Rectal smooth muscle tissue (tissue), 1 donor: ENCODE measurements at regions not wholly inside any gene's neighbourhood (a gene's known extent, or its start where the extent isn't known, plus 50 kb on each side); places are given as distances from the start of the nearest gene placed in this dataset.

ENCODE experiments used
- H3K27ac ChIP-seq: one replicate; pipeline ENCODE4 v1.7.0; 2013; ENCODE audit warnings: low read depth, low read length, inconsistent platforms
- H3K27me3 ChIP-seq: one replicate; pipeline ENCODE4 v1.7.0; 2013; ENCODE audit warnings: low read length; ENCODE audit not compliant: control insufficient read depth, insufficient read depth
- H3K36me3 ChIP-seq: one replicate; pipeline ENCODE4 v1.7.0; 2013; ENCODE audit warnings: low read length; ENCODE audit not compliant: control insufficient read depth, insufficient read depth
- H3K4me1 ChIP-seq: one replicate; pipeline ENCODE4 v1.7.0; 2013; ENCODE audit warnings: low read length; ENCODE audit not compliant: control insufficient read depth, insufficient read depth
- H3K4me3 ChIP-seq: one replicate; pipeline ENCODE4 v1.7.0; 2013; ENCODE audit warnings: low read length
- H3K9ac ChIP-seq: one replicate; pipeline ENCODE4 v1.7.0; 2013; ENCODE audit warnings: low read length

DNA sequence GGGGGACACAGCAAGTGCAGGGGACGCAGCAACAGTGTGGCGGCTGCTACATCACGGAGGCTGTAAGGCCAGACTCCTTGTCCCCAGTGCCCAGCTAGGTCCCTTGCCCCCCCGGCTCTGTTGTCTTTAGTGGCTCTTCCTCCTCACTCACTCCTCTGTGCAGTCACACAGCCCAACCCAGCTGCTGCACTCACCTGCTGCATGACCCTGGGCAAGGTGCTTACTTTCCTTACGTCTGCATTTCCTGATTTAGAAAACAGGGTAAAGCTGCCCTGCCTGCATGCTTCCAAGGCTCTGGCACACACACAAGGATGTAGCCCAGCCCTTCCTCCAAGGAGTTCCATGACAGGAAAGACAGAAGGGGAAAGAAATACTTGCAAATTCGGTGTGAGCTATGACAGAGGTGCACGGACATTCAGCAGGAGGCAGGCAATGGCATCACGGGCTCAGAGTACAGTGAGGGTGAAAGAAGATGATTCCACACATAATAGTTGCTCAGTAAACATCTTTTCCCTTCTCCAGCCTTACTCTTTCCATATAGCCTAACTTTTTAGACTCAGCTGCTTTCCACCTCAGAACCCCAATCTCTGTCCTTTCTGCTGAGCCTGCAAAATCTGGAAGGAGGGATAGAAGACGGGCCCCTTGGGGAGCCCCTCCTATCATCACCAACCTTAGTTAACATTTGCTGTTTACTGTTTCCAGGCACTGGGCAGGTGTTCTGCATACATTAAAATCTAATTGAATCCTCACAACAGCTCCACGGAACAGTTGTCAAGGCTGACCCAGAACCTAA, 150.9 kb downstream of the MRM1 start:
- Histone ChIP-seq H3K27ac (no peak overlapping the region), H3K9ac (no peak overlapping the region), H3K4me3 (no peak overlapping the region), H3K36me3 (no peaks in the 10 kb centered on the region), H3K27me3 (peaks cover 3% of the 10 kb centered on the region), H3K4me1 (no peaks in the 10 kb centered on the region)

DNA sequence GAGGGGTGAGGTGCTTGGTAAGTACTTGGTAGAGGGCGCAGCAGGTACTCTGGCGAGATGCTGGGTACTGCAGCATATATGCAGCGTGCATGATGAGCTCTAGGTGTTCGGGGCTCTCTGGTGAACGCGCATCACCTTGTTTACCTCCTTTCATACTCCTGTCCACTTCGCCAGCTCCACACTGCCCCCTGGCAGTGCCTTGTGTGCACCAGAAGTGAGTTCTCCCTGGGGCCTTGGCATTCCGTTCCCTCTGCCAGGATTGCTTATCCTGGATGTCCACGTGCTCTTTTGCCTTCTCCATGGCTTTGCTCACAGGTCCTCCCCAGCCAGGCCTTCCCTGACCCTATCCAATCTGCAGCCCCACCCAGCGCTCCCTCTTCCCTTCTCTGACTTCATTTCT, 154.2 kb downstream of the MRM1 start:
- no peaks in the 10 kb centered on the region for H3K4me1 ChIP-seq
- H3K36me3 ChIP-seq, result no peaks in the 10 kb centered on the region
- H3K4me3 ChIP-seq, result no peak overlapping the region
- no peak overlapping the region for H3K9ac ChIP-seq
- H3K27me3 ChIP-seq, result peaks cover 3% of the 10 kb centered on the region
- no peak overlapping the region for H3K27ac ChIP-seq

DNA sequence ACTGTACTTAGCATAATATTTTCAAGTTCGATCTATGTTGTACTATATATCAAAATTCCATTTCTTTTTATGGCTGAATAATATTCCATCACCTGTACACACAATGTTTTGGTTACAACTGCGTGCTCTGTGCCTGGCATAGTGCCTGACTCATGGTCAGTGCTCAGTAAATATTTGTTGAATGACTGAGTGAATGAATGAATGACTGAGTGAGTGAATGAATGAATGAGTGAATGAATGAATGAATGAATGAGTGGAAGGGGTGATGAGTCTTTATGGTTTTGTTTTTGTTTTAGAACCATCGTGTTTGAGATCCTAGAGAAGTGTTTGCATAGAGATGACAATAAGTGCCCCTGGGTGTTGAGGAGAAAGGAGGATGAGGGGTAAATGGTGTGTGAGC, 155.3 kb downstream of the MRM1 start:
- Histone ChIP-seq H3K9ac (no peak overlapping the region), H3K36me3 (no peaks in the 10 kb centered on the region), H3K27me3 (peaks cover 3% of the 10 kb centered on the region), H3K4me1 (no peaks in the 10 kb centered on the region), H3K27ac (no peak overlapping the region), H3K4me3 (no peak overlapping the region)

DNA sequence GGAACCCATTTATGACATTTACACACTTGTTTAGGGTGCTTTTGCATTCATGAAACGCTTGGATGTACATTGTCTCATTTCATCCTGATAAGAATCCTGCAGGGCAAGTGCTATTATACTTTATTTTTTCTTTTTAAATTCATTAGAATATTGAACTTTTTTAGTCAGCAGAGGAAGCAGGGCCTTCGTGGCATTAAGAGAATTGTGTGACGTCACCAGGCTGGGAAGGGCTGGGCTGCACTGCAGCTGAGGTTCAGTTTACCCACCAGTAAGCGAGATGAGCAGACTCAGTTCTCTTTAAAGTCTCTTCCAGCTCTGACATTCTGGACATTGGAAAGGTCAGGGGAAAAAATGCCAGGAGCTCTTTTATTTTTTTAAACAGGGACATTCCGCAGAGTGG, 159.0 kb downstream of the MRM1 start:
- H3K4me1 ChIP-seq, result no peaks in the 10 kb centered on the region
- no peak overlapping the region for H3K9ac ChIP-seq
- H3K27me3 ChIP-seq, result peaks cover 3% of the 10 kb centered on the region
- H3K27ac ChIP-seq, result no peak overlapping the region
- no peak overlapping the region for H3K4me3 ChIP-seq
- H3K36me3 ChIP-seq, result no peaks in the 10 kb centered on the region

DNA sequence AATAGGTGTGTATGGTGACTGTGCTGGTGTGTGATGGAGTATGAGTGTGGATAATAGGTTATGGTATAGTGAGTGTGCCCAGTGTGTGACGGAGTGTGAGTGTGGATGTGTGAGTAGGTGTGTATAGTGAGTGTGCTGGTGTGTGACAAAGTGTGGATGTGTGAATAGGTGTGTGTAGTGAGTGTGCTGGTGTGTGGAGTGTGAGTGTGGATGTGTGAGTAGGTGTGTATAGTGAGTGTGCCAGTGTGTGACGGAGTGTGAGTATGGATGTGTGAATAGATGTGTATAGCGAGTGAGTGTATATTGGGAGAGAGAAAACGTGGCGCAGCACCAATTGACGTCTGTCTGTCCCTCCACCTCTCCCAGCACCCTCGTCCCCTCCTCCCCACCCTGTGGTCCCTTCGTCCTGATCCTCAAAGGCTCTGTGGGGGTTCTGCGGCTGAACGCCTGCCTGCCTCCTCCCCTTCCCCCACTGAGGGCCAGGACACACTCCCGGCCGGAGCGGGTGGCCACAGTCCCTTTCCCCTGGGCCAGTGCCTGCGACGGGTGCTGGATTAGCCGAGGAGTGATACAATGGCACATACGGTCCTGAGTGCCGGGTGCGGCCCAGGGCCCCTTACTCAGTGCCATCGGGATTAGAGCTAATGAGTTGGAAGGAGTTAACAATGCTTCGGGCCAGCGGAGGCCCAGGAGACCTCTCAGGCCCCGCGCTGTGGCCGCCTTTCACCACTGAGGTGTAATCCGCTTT, 160.0 kb downstream of the MRM1 start:
- Histone ChIP-seq H3K27me3 (no peaks in the 10 kb centered on the region), H3K9ac (no peak overlapping the region), H3K36me3 (no peaks in the 10 kb centered on the region), H3K4me3 (no peak overlapping the region), H3K4me1 (no peaks in the 10 kb centered on the region), H3K27ac (no peak overlapping the region)

DNA sequence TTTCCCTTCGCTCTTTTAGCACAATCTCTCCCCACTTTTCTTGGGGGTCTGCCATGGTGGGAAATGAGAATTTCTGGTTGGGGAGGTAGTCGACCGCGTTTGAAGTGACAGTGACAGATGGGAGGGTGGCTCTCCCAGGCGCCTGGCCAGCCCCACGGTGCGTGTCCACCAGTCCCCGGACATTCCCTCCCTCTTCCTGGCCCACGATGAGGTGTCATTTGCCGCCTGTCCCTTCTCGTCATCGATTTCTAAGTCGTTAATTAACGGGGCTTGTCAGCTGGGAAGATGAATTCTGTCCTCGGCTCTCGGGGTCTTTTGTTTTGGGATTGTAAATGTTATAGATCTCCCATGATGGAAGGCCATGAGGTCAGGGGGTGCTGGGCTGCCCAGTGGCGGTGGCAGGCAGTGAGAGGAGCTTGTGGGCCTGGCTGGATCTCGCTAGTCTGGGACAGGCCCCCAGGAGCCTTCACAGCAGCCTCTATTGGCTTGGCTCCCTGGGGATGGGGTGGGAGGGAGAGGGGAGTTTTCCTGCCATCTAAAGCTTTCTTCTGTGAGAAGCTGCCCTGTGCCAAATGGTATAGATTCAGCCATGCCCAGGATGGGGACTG, 164.2 kb downstream of the MRM1 start:
- Histone ChIP-seq H3K27me3 (no peaks in the 10 kb centered on the region), H3K4me1 (no peaks in the 10 kb centered on the region), H3K4me3 (no peak overlapping the region), H3K36me3 (no peaks in the 10 kb centered on the region), H3K9ac (no peak overlapping the region), H3K27ac (no peak overlapping the region)

DNA sequence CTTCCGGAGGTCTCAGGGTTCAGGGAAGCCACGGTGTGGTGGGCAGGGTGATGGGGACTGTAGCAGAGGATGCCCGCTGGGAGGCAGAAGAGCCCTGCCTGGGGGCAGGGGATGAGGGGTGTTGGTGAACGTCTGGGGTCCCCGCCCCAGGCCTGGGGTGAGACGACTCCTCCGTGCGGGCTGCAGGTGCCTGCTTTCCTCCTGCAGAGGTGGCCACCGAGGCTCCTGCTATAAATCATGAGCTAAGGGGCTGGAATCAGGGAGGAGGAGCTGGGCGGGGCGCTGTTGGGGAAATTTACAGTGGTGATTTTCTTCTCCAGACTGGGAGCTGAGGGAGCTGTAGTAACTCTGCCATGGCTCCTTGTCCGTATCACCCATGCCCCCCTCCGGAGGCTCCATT, 167.0 kb downstream of the MRM1 start:
- H3K9ac ChIP-seq, result no peak overlapping the region
- no peaks in the 10 kb centered on the region for H3K27me3 ChIP-seq
- no peaks in the 10 kb centered on the region for H3K36me3 ChIP-seq
- no peak overlapping the region for H3K27ac ChIP-seq
- H3K4me3 ChIP-seq, result no peak overlapping the region
- H3K4me1 ChIP-seq, result no peaks in the 10 kb centered on the region

DNA sequence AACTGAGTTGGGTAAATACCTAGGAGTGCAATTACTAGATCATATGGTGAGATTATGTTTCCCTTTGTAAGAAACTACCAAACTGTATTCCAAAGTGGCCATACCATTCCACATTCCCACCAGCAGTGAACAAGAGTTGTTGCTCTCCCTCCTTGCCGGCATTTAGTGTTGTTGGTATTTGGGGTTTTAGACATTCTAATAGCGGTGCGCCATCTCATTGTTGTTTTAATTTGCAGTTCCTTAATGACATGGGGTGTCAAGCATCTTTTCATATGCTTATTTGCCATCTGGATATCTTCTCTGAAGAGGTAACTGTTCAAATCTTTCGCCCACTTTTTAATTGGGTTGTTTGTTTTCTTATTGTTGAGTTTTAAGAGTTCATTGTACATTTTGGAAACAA, 164.2 kb upstream of the LHX1 start:
- Histone ChIP-seq H3K27me3 (no peaks in the 10 kb centered on the region), H3K4me1 (no peaks in the 10 kb centered on the region), H3K4me3 (no peak overlapping the region), H3K36me3 (no peaks in the 10 kb centered on the region), H3K9ac (no peak overlapping the region), H3K27ac (no peak overlapping the region)

DNA sequence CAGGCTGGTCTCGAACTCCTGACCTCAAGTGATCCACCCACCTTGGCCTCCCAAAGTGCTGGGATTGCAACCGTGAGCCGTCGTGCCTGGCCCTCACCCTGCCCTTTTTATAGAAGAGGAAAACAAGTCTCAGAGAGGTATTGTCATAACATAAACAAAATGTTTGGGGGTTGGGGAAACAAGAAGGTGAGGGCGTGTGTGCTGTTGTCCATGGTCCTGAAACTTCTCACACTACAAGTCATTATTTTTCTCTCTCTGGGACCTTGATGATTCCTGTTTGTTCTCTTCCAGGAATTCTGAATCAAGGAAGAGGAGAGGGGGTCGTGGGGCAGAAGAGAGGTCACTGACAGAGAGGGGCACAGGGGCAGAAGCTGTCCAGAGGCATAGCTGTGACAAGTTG, 160.2 kb upstream of the LHX1 start:
- no peak overlapping the region for H3K9ac ChIP-seq

DNA sequence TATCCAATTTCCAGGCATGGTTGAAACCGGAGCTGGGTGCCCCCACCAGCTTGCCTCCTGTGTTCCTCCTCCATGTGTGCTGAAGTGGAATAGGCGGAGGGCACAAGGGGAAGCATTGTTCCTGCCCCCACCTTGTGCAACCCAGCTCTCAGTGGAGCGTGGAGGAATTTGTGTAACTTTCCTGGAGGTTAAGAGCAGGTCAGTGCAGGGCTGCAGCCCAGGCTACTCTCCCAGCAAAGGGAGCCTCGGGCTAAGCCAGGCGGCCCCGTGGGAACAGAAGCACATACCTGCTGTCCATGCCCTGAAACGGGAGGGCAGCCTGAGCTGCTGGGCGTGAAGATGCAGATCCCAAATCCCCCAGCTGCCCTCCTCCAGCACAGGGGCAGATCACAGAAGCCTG, 158.8 kb upstream of the LHX1 start:
- no peak overlapping the region for H3K4me3 ChIP-seq
- no peak overlapping the region for H3K27ac ChIP-seq
- H3K4me1 ChIP-seq, result no peaks in the 10 kb centered on the region
- no peaks in the 10 kb centered on the region for H3K36me3 ChIP-seq
- no peak overlapping the region for H3K9ac ChIP-seq
- H3K27me3 ChIP-seq, result no peaks in the 10 kb centered on the region

More for the DNA sequence above, 160.2 kb upstream of the LHX1 start:
- H3K4me3 ChIP-seq, result no peak overlapping the region
- H3K36me3 ChIP-seq, result no peaks in the 10 kb centered on the region
- H3K27ac ChIP-seq, result no peak overlapping the region
- no peaks in the 10 kb centered on the region for H3K4me1 ChIP-seq
- no peaks in the 10 kb centered on the region for H3K27me3 ChIP-seq

DNA sequence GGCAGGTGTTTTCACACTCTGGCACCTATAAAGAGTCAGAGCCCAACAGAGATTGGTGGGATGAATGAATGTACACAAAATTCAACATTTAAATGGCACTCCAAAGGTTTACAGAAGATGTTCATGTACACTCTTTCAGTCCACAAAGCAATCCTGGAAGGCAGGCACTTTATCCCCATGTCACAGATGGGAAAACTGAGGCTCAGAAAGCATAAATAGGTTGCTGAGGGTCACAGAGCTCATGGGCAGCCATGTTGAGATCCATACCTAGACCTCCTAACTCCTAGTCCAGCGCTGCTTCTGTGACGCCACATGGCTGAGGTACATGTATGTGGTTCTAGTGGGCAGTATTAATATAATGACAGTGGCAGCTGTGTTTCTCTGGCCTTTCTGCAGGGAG, 157.7 kb upstream of the LHX1 start:
- H3K9ac ChIP-seq, result no peak overlapping the region

DNA sequence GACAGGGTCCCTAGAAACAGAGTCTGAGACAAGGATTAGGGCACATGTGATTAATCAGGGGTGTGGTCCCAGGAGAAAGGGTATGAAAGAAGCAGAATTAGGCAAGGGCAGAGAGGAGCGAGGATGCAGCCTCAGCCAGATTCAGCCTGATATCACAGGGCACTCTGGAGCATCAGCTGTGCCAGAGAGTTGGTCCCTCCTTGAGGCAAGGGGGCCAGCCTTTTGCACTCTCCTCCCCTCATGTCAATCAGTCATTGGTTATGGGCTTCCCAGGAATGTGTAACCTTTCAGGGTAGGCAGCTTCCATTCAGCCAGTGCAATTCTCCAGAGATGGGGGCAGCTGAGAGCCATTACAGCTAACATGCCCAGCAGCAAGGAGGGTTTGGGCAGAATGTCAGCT, 152.6 kb upstream of the LHX1 start:
- Histone ChIP-seq H3K4me1 (no peaks in the 10 kb centered on the region), H3K27me3 (no peaks in the 10 kb centered on the region), H3K36me3 (no peaks in the 10 kb centered on the region), H3K4me3 (no peak overlapping the region), H3K9ac (no peak overlapping the region), H3K27ac (no peak overlapping the region)

More for the DNA sequence above, 157.7 kb upstream of the LHX1 start:
- no peaks in the 10 kb centered on the region for H3K4me1 ChIP-seq
- H3K27ac ChIP-seq, result no peak overlapping the region
- no peak overlapping the region for H3K4me3 ChIP-seq
- H3K27me3 ChIP-seq, result no peaks in the 10 kb centered on the region
- no peaks in the 10 kb centered on the region for H3K36me3 ChIP-seq
